ENCODE measurements at regions not wholly inside any gene's neighbourhood (a gene's known extent, or its start where the extent isn't known, plus 50 kb on each side); places are given as distances from the start of the nearest gene placed in this dataset.

DNA sequence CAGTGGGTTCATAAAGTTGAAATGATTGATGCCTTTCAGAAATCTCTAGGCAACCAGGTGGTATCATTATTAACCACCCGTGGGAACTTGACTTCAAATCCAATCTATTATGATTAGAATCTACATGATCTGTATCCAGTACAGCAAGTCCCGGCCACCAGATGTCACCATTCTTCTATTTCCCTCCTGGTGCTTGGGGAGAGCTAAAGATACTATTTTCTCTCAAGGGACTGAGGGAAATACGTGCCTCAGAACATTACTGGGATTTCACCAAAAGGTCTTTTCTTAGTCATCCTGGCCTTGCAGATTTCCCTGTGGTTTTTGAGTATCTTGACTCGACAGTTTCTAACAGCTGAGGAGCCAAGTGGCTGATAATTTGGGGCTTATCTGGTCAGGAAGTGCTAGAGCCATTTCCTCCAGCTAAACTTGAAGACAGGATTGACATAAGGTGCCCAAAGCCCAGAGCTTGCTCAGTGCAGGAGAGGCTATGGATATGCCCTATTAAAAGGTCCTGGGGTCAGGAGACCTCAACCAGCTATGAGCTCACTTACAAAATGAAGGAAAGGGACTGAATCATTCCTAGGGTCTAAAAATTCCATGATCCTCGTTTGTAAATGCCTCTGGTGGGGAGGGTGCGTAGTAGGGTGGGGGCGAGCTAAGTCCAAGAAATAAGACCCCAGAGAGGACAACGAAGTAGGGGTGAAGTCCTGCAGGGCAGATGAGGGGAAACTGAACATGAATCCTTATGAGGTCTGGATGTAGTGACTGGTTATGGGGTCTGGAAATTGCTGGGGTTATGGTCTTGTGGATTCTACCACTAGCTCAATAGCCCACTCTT is 135.4 kb upstream of the MGAT5 start:
- Mint-ChIP-seq H3K4me1 (ENCODE audit: low read depth) (peaks cover 32% of the 10 kb centered on the region), H3K27me3 (ENCODE audit: low read depth) (peaks cover 3% of the 10 kb centered on the region), H3K27ac (no peak overlapping the region), H3K36me3 (ENCODE audit: low read depth) (no peaks in the 10 kb centered on the region), H3K4me3 (no peak overlapping the region), H3K9me3 (no peaks in the 10 kb centered on the region)
- CTCF ChIA-PET: interaction anchor here (0.6 to 5.0 kb wide), 50 partner anchors 9 to 883 kb away, joined by 3 to 66 read pairs (median 4); partner anchors contain the start of gene MGAT5
- peak; percentile 96 for DNase-seq
- intact Hi-C loops (cut with micrococcal nuclease): loop anchor here (1.0 to 2.0 kb wide), 12 partner anchors 9 to 800 kb away; partner anchors contain the start of gene CCNT2

DNA sequence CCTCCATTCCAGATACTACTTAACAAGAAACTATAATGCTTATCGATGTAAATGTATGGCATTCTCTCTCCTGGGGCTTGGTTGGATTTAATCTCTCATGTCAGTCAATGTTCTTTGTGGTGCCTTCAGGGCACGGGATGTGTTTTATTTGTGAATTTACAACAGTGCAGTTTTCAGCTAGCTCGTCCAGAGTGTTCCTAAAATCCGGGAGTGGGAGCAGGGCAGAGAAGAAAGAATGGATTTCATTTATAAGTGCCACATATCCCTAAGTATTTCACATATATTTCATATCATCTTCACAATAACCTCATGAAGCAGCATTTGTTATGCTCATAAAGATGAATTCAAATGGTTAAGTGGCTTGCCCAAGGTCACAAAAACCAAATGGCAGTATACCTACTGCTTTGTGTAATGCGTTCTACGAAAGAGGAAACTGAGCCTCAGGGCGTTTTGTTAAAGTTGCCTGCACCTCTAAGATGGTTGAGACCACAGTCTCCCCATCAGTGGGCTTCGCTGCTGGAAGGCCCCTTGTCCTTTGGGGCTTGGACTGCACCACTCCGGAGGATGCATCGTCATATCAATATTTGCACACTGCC is 134.7 kb upstream of the MGAT5 start:
- H3K27me3 Mint-ChIP-seq (ENCODE audit: low read depth): peaks cover 3% of the 10 kb centered on the region
- no peak for DNase-seq
- peak overlapping the region; percentile 96 for H3K4me3 Mint-ChIP-seq
- no peaks in the 10 kb centered on the region for H3K9me3 Mint-ChIP-seq
- H3K4me1 Mint-ChIP-seq (ENCODE audit: low read depth): peaks cover 40% of the 10 kb centered on the region
- no peaks in the 10 kb centered on the region for H3K36me3 Mint-ChIP-seq (ENCODE audit: low read depth)
- CTCF ChIA-PET: interaction anchor here (0.6 to 5.0 kb wide), 45 partner anchors 8 to 658 kb away, joined by 3 to 66 read pairs (median 4); partner anchors contain the start of gene MGAT5
- H3K27ac Mint-ChIP-seq: peak overlapping the region; percentile 90
- intact Hi-C loops (cut with micrococcal nuclease): loop anchor here (1.0 to 2.0 kb wide), 3 partner anchors 8 to 799 kb away; partner anchors contain the start of gene CCNT2

DNA sequence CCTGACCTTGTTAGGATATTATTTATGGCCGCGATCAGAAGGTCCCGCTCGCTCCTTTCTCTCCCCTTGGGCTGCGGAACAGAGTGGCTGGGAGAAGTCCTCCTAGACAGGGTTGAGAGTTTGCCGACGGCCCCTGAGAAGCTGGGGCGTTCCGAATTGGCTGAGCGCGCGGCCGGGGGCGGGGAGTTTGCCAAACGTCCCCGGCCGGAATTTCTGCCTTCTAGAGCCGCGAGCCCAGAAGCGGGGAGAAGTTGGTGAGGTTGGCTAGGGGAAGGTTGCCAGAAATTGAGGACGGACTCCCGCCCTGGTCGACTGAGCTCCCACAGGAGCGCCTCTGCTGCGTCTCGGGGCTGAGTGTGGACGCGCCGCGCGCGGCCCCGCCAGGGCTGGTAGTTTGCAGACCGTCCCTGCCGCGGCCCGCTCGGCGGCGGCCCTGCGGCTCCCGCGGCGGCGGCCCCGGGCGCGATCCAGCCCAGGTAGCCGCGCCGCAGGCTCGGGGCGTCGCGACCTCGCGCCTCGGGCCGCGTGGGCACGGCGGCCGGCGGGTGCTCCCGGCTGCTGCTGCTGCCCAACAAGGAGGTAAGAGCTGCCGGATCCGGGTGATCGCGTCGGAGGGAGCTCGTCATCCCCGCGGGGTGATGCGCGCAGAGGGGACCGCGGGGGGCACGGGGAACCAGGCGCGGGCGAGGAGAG is 134.0 kb upstream of the MGAT5 start:
- DNase-seq: peak; percentile 82
- Mint-ChIP-seq H3K4me1 (ENCODE audit: low read depth) (peaks cover 45% of the 10 kb centered on the region), H3K4me3 (peak overlapping the region; percentile 96), H3K9me3 (no peaks in the 10 kb centered on the region), H3K27ac (peak overlapping the region; percentile 90), H3K27me3 (ENCODE audit: low read depth) (peaks cover 3% of the 10 kb centered on the region), H3K36me3 (ENCODE audit: low read depth) (no peaks in the 10 kb centered on the region)
- CTCF ChIA-PET: interaction anchor here (0.6 to 5.0 kb wide), 21 partner anchors 9 to 658 kb away, joined by 3 to 66 read pairs (median 8); partner anchors contain the start of gene MGAT5
- intact Hi-C loops (cut with micrococcal nuclease): loop anchor here (1.0 to 10.0 kb wide), 5 partner anchors 7 to 935 kb away; partner anchors contain the start of genes CCNT2 and RAB3GAP1

DNA sequence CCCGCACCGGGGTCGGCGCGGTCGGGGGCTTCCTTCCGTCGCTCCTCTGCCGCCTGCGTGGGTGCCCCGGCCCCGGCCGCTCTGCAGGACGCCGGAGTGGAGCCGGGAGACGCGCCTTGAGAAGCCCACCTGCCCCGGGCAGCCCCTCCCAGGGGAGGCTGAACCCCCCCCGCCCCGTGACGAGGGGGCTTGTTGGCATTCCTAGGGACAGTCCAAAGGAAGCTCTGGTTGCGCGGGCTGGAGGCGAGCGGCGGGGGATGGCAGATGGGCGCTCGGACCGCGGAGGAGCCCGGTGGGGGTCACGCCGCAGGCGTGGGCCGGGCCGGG is 133.5 kb upstream of the MGAT5 start:
- intact Hi-C loops (cut with micrococcal nuclease): loop anchor here (10.0 kb wide), 2 partner anchors 554 to 934 kb away; partner anchors contain the start of gene RAB3GAP1
- no peaks in the 10 kb centered on the region for H3K9me3 Mint-ChIP-seq
- no peaks in the 10 kb centered on the region for H3K36me3 Mint-ChIP-seq (ENCODE audit: low read depth)
- peaks cover 50% of the 10 kb centered on the region for H3K4me1 Mint-ChIP-seq (ENCODE audit: low read depth)
- H3K4me3 Mint-ChIP-seq: peak overlapping the region; percentile 63
- CTCF ChIA-PET: interaction anchor here (0.8 to 5.0 kb wide), 11 partner anchors 16 to 331 kb away, joined by 3 to 66 read pairs (median 16); no protein-coding TSS in a partner anchor
- no peaks in the 10 kb centered on the region for H3K27me3 Mint-ChIP-seq (ENCODE audit: low read depth)
- H3K27ac Mint-ChIP-seq: no peak overlapping the region
- DNase-seq: no peak

DNA sequence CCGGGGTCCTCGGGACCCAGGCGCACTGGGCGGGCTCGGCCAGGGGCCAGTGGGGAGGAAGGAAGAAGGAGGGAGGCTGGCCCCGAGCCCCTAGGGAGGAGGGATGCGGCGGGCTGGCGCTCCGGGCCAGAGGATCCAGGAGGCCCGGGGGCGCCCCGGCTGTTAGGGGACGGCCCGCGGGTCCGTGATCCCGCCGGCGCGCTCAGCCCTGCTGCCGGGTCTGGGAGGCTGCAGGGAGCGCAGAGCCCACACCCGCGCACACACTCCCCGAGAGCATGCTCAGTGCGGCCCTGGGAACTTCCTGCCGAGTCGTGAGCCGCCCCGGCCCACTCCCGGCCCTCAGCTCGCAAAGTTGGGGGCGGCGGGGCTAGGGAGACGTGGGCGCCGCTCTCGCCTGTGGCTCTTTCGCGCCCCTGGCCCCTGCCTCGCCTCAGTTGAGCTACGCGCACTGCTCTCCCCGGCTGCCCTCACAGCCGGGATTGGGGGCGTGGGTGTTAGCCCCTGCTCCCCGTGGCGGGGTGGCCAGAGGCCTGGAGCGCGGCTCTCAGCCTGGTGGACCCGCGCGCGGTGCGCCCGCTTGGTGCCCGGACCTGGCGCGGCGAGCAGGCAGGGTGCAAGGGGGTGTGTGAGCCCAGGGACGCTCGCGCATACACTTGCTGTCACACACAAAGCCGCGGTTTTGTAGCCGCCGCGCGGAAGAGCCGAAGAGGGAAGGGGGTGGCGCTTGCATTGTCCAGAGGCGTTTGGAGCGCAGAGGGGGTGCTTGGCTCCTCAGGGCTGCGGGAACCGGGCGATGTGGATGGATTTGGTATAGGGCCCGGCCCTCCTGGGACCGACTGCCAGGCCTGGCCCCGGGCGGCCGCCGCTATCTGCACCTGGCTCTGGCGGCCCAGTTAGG is 132.9 kb upstream of the MGAT5 start:
- Mint-ChIP-seq H3K4me1 (ENCODE audit: low read depth) (peaks cover 56% of the 10 kb centered on the region), H3K4me3 (peak overlapping the region; percentile 63), H3K9me3 (no peaks in the 10 kb centered on the region), H3K36me3 (ENCODE audit: low read depth) (no peaks in the 10 kb centered on the region), H3K27me3 (ENCODE audit: low read depth) (no peaks in the 10 kb centered on the region), H3K27ac (no peak overlapping the region)
- CTCF ChIA-PET: interaction anchor here (0.8 to 5.0 kb wide), 9 partner anchors 16 to 330 kb away, joined by 3 to 66 read pairs (median 17); no protein-coding TSS in a partner anchor
- intact Hi-C loops (cut with micrococcal nuclease): loop anchor here (10.0 kb wide), 2 partner anchors 554 to 934 kb away; partner anchors contain the start of gene RAB3GAP1
- DNase-seq: peak; percentile 61

DNA sequence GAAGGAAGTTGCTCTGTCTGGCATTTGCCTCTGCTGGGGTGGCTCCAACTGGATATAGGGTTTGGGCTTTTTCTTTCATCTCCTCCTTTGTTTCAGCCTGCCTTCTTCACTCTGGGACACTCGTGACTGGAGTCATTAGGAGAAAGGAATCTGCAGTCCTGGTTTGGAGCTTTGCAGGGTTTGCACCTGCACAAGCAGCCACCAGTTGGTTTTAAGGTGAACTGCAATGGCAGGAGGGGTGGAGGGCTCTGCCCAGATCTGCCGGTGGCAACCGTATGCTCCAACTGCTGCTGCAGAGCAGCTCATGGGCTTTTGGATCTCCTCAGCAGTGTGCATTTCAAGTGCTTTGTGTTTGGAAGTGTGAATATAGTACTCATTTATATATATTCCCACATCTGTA is 131.3 kb upstream of the MGAT5 start:
- Mint-ChIP-seq H3K9me3 (no peaks in the 10 kb centered on the region), H3K27me3 (ENCODE audit: low read depth) (no peaks in the 10 kb centered on the region), H3K4me3 (no peak overlapping the region), H3K36me3 (ENCODE audit: low read depth) (no peaks in the 10 kb centered on the region), H3K4me1 (ENCODE audit: low read depth) (peaks cover 72% of the 10 kb centered on the region), H3K27ac (no peak overlapping the region)
- intact Hi-C loops (cut with micrococcal nuclease): loop anchor here (10.0 kb wide), 2 partner anchors 552 to 932 kb away; partner anchors contain the start of gene RAB3GAP1
- CTCF ChIA-PET: interaction anchor here (0.6 to 1.9 kb wide), 5 partner anchors 75 to 289 kb away, joined by 3 to 6 read pairs (median 4); no protein-coding TSS in a partner anchor
- peak; percentile 9 for DNase-seq

DNA sequence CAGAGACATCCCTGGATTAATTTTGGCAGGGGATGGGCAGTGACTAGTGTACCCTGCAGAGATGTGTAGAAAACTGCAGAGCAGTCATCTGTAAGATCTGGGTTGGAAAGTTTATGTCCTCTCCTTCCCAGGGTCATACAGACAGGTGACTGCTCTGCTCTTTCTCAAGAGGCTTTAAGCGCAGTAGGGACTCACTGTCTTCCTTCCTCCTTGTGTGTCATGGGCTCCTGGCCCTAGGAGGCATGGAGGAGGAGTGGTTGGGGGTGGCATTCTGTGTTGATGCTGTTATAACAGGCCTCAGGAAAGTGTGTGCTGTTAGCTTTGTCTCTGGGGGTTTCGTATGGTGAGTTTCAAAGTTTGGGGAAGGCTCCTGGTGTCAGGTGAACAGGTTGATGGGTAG is 130.5 kb upstream of the MGAT5 start:
- intact Hi-C loops (cut with micrococcal nuclease): loop anchor here (10.0 kb wide), 2 partner anchors 551 to 931 kb away; partner anchors contain the start of gene RAB3GAP1
- Mint-ChIP-seq H3K36me3 (ENCODE audit: low read depth) (no peaks in the 10 kb centered on the region), H3K27ac (no peak overlapping the region), H3K27me3 (ENCODE audit: low read depth) (no peaks in the 10 kb centered on the region), H3K9me3 (no peaks in the 10 kb centered on the region), H3K4me3 (no peak overlapping the region), H3K4me1 (ENCODE audit: low read depth) (peaks cover 77% of the 10 kb centered on the region)
- CTCF ChIA-PET: interaction anchor here (0.7 to 1.9 kb wide), 5 partner anchors 75 to 288 kb away, joined by 3 to 7 read pairs (median 5); no protein-coding TSS in a partner anchor
- DNase-seq: no peak

DNA sequence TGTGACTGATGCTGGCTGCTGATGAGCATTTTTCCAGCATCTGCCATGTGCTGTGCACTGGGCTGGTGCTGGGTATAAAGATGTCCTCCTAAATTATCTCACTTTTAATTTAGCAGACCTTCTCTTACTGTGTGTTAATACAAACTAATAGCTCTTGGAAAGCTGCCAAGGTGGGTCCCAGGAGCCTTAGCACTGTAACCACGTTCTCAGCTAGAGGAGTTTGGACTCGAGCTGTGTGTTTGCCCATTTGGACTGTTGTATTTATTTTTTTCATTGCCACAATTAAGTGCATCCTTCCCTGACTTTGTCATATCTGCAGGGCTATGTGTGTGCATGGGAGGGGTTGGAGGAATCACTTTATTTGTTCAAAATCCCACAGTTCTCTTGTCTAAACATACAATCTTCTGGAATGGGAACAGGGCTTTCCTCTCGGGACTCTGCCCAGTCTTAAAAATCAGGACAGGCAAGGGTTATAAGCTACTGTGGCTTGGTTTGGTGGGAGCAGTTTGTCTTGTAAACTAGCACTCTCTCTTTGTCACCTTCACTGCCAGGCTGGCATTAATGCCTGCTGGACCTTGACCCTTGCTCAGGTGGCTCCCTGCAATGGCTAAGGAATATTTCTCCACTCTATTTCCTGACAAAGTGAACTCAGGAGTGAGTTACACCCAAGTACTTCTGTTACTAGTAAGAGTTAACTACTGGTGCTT is 129.7 kb upstream of the MGAT5 start:
- Mint-ChIP-seq H3K4me3 (no peak overlapping the region), H3K27ac (no peak overlapping the region), H3K36me3 (ENCODE audit: low read depth) (no peaks in the 10 kb centered on the region), H3K4me1 (ENCODE audit: low read depth) (peaks cover 71% of the 10 kb centered on the region), H3K27me3 (ENCODE audit: low read depth) (no peaks in the 10 kb centered on the region), H3K9me3 (no peaks in the 10 kb centered on the region)
- CTCF ChIA-PET: interaction anchor here (1.9 kb wide), 1 partner anchor 84 kb away, joined by 7 read pairs; no protein-coding TSS in a partner anchor
- intact Hi-C loops (cut with micrococcal nuclease): loop anchor here (10.0 kb wide), 2 partner anchors 551 to 931 kb away; partner anchors contain the start of gene RAB3GAP1
- DNase-seq: no peak

DNA sequence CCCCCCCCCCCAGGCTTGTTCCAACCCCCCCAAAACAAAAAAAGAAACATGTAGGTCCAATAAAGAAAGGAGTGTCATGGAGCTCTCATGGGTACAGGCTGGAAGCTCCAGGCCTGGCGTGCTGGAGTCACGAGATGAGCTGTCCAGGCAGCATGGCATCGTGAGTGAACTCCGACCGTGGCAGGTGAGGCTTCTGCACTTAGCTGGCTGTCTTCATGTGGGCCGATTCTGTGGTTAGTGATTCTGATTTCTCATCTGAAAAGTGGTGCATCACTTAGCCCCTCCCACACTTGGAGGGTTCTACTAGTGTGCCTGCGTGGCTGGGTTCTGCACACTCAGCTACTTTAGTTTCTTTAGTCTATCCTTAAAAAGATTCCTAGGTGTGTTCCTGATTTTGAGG is 126.4 kb upstream of the MGAT5 start:
- peaks cover 5% of the 10 kb centered on the region for H3K36me3 Mint-ChIP-seq (ENCODE audit: low read depth)
- no peak overlapping the region for H3K27ac Mint-ChIP-seq
- peaks cover 61% of the 10 kb centered on the region for H3K4me1 Mint-ChIP-seq (ENCODE audit: low read depth)
- intact Hi-C loops (cut with micrococcal nuclease): loop anchor here (1.0 to 10.0 kb wide), 7 partner anchors 8 to 927 kb away; partner anchors contain the start of gene RAB3GAP1
- H3K27me3 Mint-ChIP-seq (ENCODE audit: low read depth): no peaks in the 10 kb centered on the region
- CTCF ChIA-PET: interaction anchor here (0.6 to 2.2 kb wide), 11 partner anchors 9 to 713 kb away, joined by 3 to 17 read pairs (median 5); no protein-coding TSS in a partner anchor
- H3K4me3 Mint-ChIP-seq: no peak overlapping the region
- H3K9me3 Mint-ChIP-seq: no peaks in the 10 kb centered on the region
- DNase-seq: peak; percentile 84

DNA sequence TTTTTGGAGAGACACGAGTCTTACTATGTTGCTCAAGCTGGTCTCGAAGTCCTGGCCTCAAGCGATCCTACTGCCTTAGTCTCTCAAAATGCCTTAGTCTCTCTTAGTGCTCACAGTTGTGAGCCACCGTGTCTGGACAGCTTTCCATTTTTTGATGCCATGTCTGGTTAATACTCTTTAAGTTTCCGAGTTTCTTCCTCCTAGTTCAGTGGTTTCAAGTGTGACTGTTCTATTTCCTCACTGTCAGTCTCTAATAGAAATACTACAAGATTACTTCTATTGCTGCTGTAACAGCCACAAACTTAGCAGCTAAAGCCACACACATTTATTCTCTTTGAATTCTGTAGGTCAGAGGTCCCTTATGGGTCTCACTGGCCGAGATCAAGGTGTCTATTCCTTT is 125.1 kb upstream of the MGAT5 start:
- intact Hi-C loops (cut with micrococcal nuclease): loop anchor here (10.0 kb wide), 2 partner anchors 546 to 926 kb away; partner anchors contain the start of gene RAB3GAP1
- H3K4me1 Mint-ChIP-seq (ENCODE audit: low read depth): peaks cover 51% of the 10 kb centered on the region
- H3K36me3 Mint-ChIP-seq (ENCODE audit: low read depth): peaks cover 5% of the 10 kb centered on the region
- DNase-seq: no peak
- H3K9me3 Mint-ChIP-seq: no peaks in the 10 kb centered on the region
- H3K4me3 Mint-ChIP-seq: no peak overlapping the region
- CTCF ChIA-PET: interaction anchor here (1.3 to 1.4 kb wide), 2 partner anchors 9 to 283 kb away, joined by 3 to 5 read pairs; no protein-coding TSS in a partner anchor
- H3K27ac Mint-ChIP-seq: no peak overlapping the region
- no peaks in the 10 kb centered on the region for H3K27me3 Mint-ChIP-seq (ENCODE audit: low read depth)

Measured in activated naive CD4-positive, alpha-beta T cell treated with anti-CD3 and anti-CD28 coated beads for 36 hours (primary cell).